Right atrium auricular region (tissue), 2 donors: ENCODE measurements at regions not wholly inside any gene's neighbourhood (a gene's known extent, or its start where the extent isn't known, plus 50 kb on each side); places are given as distances from the start of the nearest gene placed in this dataset.

ENCODE experiments used
- DNase-seq: peaks from one replicate; pipeline ENCODE4 v3.0.0-alpha.2; 2019; ENCODE audit warnings: low spot score
- H3K27ac ChIP-seq, 2 donors: fragments of 200-600 bp; sonication (generic); 1 replicate in 1 of 2; 2 replicates in 1 of 2; pipeline ENCODE4 v1.5.1; 2016 to 2019
- H3K27me3 ChIP-seq, 2 donors: fragments of 200-600 bp; sonication (generic); one replicate each; pipeline versions ENCODE4 v1.5.1 to v1.6.0; 2017 to 2019
- H3K36me3 ChIP-seq: fragments of 200-600 bp; sonication (generic); one replicate; pipeline ENCODE4 v1.5.1; 2016
- H3K4me1 ChIP-seq, 2 donors: fragments of 200-600 bp; sonication (generic); one replicate each; pipeline versions ENCODE4 v1.5.1 to v1.6.0; 2017 to 2019
- H3K4me3 ChIP-seq, 2 donors: fragments of 200-600 bp; sonication (generic); 1 replicate in 1 of 2; 2 replicates in 1 of 2; pipeline ENCODE4 v1.5.1; 2017 to 2019; ENCODE audit warnings: mild to moderate bottlenecking in 1 of 2, moderate library complexity in 1 of 2
- H3K9me3 ChIP-seq, 2 donors: fragments of 200-600 bp; sonication (generic); one replicate each; pipeline ENCODE4 v1.5.1; 2019
- CTCF ChIP-seq, 2 donors: fragments of 200-600 bp; sonication (generic); IDR thresholded peaks; one replicate each; pipeline ENCODE4 v1.5.1; 2019; ENCODE audit warnings: antibody characterized with exemption in 2 of 2

- no peak overlapping the region for H3K4me3 ChIP-seq
- no peaks in the 10 kb centered on the region for H3K36me3 ChIP-seq
- DNase-seq: no peak
- H3K27me3 ChIP-seq: no peaks in the 10 kb centered on the region
- no peak for TF ChIP-seq CTCF (IDR thresholded peaks at IDR 0.05)
- H3K9me3 ChIP-seq: no peaks in the 10 kb centered on the region
- H3K4me1 ChIP-seq: peaks cover 0 to 35% of the 10 kb centered on the region in 2 donors
- peak overlapping the region in 1 of 2 donors; percentile 40 for H3K27ac ChIP-seq
Observed at GRCh38 chr16:27722207-27722606, 172.3 kb downstream of the KATNIP start.

GRCh38 chr16:27722892-27723450 is 173.0 kb downstream of the KATNIP start:
- no peak for TF ChIP-seq CTCF (IDR thresholded peaks at IDR 0.05)
- Histone ChIP-seq H3K4me3 (no peak overlapping the region), H3K27me3 (no peaks in the 10 kb centered on the region), H3K36me3 (no peaks in the 10 kb centered on the region), H3K27ac (peak overlapping the region; percentile 33 to 40), H3K4me1 (peaks cover 0 to 35% of the 10 kb centered on the region in 2 donors), H3K9me3 (no peaks in the 10 kb centered on the region)
- DNase-seq: no peak

- no peaks in the 10 kb centered on the region for H3K27me3 ChIP-seq
- no peak for DNase-seq
- H3K36me3 ChIP-seq: no peaks in the 10 kb centered on the region
Observed at GRCh38 chr16:27723711-27724481, 174.0 kb downstream of the KATNIP start.

DNA sequence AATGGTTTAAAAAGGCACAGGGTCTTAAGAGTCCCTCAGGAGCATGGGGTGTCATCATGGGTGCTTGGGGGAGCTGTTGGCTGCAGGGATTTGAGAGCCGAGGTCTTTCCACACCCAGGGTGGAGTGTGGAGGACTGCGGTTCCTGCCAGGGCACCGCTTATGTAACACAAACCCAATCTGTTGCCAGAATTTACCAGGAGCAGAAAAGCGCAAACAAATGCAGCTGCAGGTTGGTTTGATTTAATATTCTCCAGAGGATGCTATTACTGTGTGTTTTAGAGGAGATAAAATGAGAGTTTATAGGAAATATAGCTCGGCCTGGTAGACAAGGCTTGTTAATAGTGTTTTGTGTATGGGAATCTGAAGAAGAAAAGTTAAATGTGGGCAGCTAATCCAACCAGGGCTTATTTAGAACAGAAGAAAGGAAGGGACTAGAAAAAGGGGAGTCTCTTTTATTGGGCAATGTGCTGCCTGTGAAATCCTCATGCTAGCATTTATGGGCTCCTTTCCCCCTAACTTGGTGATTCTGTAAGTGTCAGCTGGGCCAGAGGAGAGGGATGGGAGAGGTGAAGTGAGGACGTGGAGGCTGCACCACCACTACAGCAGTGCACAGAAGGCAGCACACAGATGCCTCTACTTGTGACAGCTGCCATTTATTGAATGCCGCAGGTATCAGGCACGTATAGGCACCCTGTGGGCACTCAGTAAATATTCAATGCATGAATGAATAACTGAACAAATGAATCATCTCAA is 174.7 kb downstream of the KATNIP start:
- H3K27ac ChIP-seq: peak overlapping the region in 1 of 2 donors; percentile 18
- H3K4me3 ChIP-seq: no peak overlapping the region
- no peaks in the 10 kb centered on the region for H3K36me3 ChIP-seq
- DNase-seq: no peak
- no peaks in the 10 kb centered on the region for H3K9me3 ChIP-seq
- no peaks in the 10 kb centered on the region for H3K27me3 ChIP-seq
- H3K4me1 ChIP-seq: peaks cover 0 to 47% of the 10 kb centered on the region in 2 donors
- no peak for TF ChIP-seq CTCF (IDR thresholded peaks at IDR 0.05)

More at GRCh38 chr16:27723711-27724481, 174.0 kb downstream of the KATNIP start:
- no peaks in the 10 kb centered on the region for H3K9me3 ChIP-seq
- no peak overlapping the region for H3K4me3 ChIP-seq
- peaks cover 0 to 40% of the 10 kb centered on the region in 2 donors for H3K4me1 ChIP-seq
- peak overlapping the region; percentile 17 to 40 for H3K27ac ChIP-seq
- no peak for TF ChIP-seq CTCF (IDR thresholded peaks at IDR 0.05)

- Histone ChIP-seq H3K9me3 (no peaks in the 10 kb centered on the region), H3K36me3 (no peaks in the 10 kb centered on the region), H3K27me3 (no peaks in the 10 kb centered on the region), H3K4me3 (no peak overlapping the region), H3K4me1 (peaks cover 0 to 49% of the 10 kb centered on the region in 2 donors), H3K27ac (no peak overlapping the region)
- DNase-seq: no peak
- no peak for TF ChIP-seq CTCF (IDR thresholded peaks at IDR 0.05)
Observed at GRCh38 chr16:27725236-27726000, 175.5 kb downstream of the KATNIP start.
